ENCODE measurements at regions not wholly inside any gene's neighbourhood (a gene's known extent, or its start where the extent isn't known, plus 50 kb on each side); places are given as distances from the start of the nearest gene placed in this dataset.
A peak's percentile ranks its signal among the peaks of the same experiment; 100 is the strongest.

- H3K4me1 ChIP-seq (ENCODE audit: insufficient read depth) = peaks cover 14% of the 10 kb centered on the region; the same call in 1 of the 2 replicates
- H3K4me2 ChIP-seq (ENCODE audit: unreplicated experiment) = no peak overlapping the region
- H2AFZ ChIP-seq = no peak overlapping the region
- H3K9ac ChIP-seq = no peak overlapping the region
- H3K27me3 ChIP-seq (replicated peaks; ENCODE audit: insufficient read depth) = no peaks in the 10 kb centered on the region
- DNase-seq = peak; percentile 74
- H3K27ac ChIP-seq = no peak overlapping the region
- in situ Hi-C loops (cut with MboI) = no loop called here
- H3K9me2 ChIP-seq (ENCODE audit: insufficient read depth) = no peaks in the 10 kb centered on the region
- 36 to 40% methylated on average over 1 of the region's 1 CpG for WGBS, 2 experiments (ENCODE audit: low coverage in 1 of 2, low lambda C conversion rate in 2 of 2, missing lambda C conversion rate in 2 of 2)
- no peak overlapping the region for H3K4me3 ChIP-seq
- H3K79me2 ChIP-seq (ENCODE audit: insufficient read depth) = no peaks in the 10 kb centered on the region
- 0 out of 2 replicates have a peak, but pooled peaks cover 5% of the 10 kb centered on the region for H3F3A ChIP-seq (ENCODE audit: insufficient read depth)
- H4K20me1 ChIP-seq (ENCODE audit: insufficient read depth) = no peaks in the 10 kb centered on the region
- H3K9me3 ChIP-seq (ENCODE audit: low read depth) = no peaks in the 10 kb centered on the region
- no peaks in the 10 kb centered on the region for H3K36me3 ChIP-seq (ENCODE audit: low read depth)
- no peak for TF ChIP-seq EZH2phosphoT487 (IDR thresholded peaks at IDR 0.05; ENCODE audit: insufficient read depth, low read depth)
- no peak for TF ChIP-seq EZH2 (IDR thresholded peaks at IDR 0.05; ENCODE audit: insufficient read depth, poor library complexity, severe bottlenecking)
These were observed 690.3 kb downstream of the MECOM start for GRCh38 chr3:168973206-168973605.

GRCh38 chr3:168968609-168969008 is 694.9 kb downstream of the MECOM start:
- no peaks in the 10 kb centered on the region for H3K27me3 ChIP-seq (replicated peaks; ENCODE audit: insufficient read depth)
- H3K9ac ChIP-seq = no peak overlapping the region
- no peaks in the 10 kb centered on the region for H3K9me2 ChIP-seq (ENCODE audit: insufficient read depth)
- DNase-seq = peak; percentile 21
- H3K79me2 ChIP-seq (ENCODE audit: insufficient read depth) = no peaks in the 10 kb centered on the region
- WGBS, 2 experiments (ENCODE audit: low coverage in 1 of 2, low lambda C conversion rate in 2 of 2, missing lambda C conversion rate in 2 of 2) = 69 to 77% methylated on average over 3 of the region's 3 CpGs
- no peak overlapping the region for H3K4me3 ChIP-seq
- in situ Hi-C loops (cut with MboI) = no loop called here
- TF ChIP-seq EZH2phosphoT487 (IDR thresholded peaks at IDR 0.05; ENCODE audit: insufficient read depth, low read depth) (no peak), EZH2 (IDR thresholded peaks at IDR 0.05; ENCODE audit: insufficient read depth, poor library complexity, severe bottlenecking) (no peak)
- no peaks in the 10 kb centered on the region for H3K36me3 ChIP-seq (ENCODE audit: low read depth)
- peak overlapping the region; percentile 50 for H2AFZ ChIP-seq
- no peak overlapping the region for H3K4me2 ChIP-seq (ENCODE audit: unreplicated experiment)
- H3K9me3 ChIP-seq (ENCODE audit: low read depth) = no peaks in the 10 kb centered on the region
- H3K4me1 ChIP-seq (ENCODE audit: insufficient read depth) = peaks cover 5% of the 10 kb centered on the region; the same call in 1 of the 2 replicates
- no peak overlapping the region for H3K27ac ChIP-seq
- H3F3A ChIP-seq (ENCODE audit: insufficient read depth) = no peaks in the 10 kb centered on the region
- H4K20me1 ChIP-seq (ENCODE audit: insufficient read depth) = no peaks in the 10 kb centered on the region

- in situ Hi-C loops (cut with MboI) = no loop called here
- no peak overlapping the region for H3K4me2 ChIP-seq (ENCODE audit: unreplicated experiment)
These were observed 698.8 kb downstream of the MECOM start for GRCh38 chr3:168964736-168965135.

GRCh38 chr3:168961271-168961670 is 702.2 kb downstream of the MECOM start:
- in situ Hi-C loops (cut with MboI) = no loop called here

More at GRCh38 chr3:168964736-168965135, 698.8 kb downstream of the MECOM start:
- WGBS, 2 experiments (ENCODE audit: low coverage in 1 of 2, low lambda C conversion rate in 2 of 2, missing lambda C conversion rate in 2 of 2) = 86% methylated on average over 9 of the region's 9 CpGs
- H4K20me1 ChIP-seq (ENCODE audit: insufficient read depth) = no peaks in the 10 kb centered on the region
- no peaks in the 10 kb centered on the region for H3K36me3 ChIP-seq (ENCODE audit: low read depth)
- H3K4me3 ChIP-seq = no peak overlapping the region
- peaks cover 5% of the 10 kb centered on the region; the same call in 1 of the 2 replicates for H3K4me1 ChIP-seq (ENCODE audit: insufficient read depth)
- H2AFZ ChIP-seq = no peak overlapping the region
- no peak for TF ChIP-seq EZH2 (IDR thresholded peaks at IDR 0.05; ENCODE audit: insufficient read depth, poor library complexity, severe bottlenecking)
- TF ChIP-seq EZH2phosphoT487 (IDR thresholded peaks at IDR 0.05; ENCODE audit: insufficient read depth, low read depth) = no peak
- no peaks in the 10 kb centered on the region for H3F3A ChIP-seq (ENCODE audit: insufficient read depth)
- H3K27ac ChIP-seq = no peak overlapping the region
- H3K9me3 ChIP-seq (ENCODE audit: low read depth) = no peaks in the 10 kb centered on the region
- H3K9me2 ChIP-seq (ENCODE audit: insufficient read depth) = no peaks in the 10 kb centered on the region
- no peak for DNase-seq
- no peaks in the 10 kb centered on the region for H3K27me3 ChIP-seq (replicated peaks; ENCODE audit: insufficient read depth)
- no peak overlapping the region for H3K9ac ChIP-seq
- no peaks in the 10 kb centered on the region for H3K79me2 ChIP-seq (ENCODE audit: insufficient read depth)

GRCh38 chr3:168959731-168960130 is 703.8 kb downstream of the MECOM start:
- in situ Hi-C loops (cut with MboI) = no loop called here
- no peak for TF ChIP-seq EZH2phosphoT487 (IDR thresholded peaks at IDR 0.05; ENCODE audit: insufficient read depth, low read depth)
- TF ChIP-seq EZH2 (IDR thresholded peaks at IDR 0.05; ENCODE audit: insufficient read depth, poor library complexity, severe bottlenecking) = no peak
- H3K27me3 ChIP-seq (replicated peaks; ENCODE audit: insufficient read depth) = no peaks in the 10 kb centered on the region
- H3K4me2 ChIP-seq (ENCODE audit: unreplicated experiment) = no peak overlapping the region
- no peak overlapping the region for H3K27ac ChIP-seq
- H3F3A ChIP-seq (ENCODE audit: insufficient read depth) = no peaks in the 10 kb centered on the region
- H4K20me1 ChIP-seq (ENCODE audit: insufficient read depth) = no peaks in the 10 kb centered on the region
- H3K4me1 ChIP-seq (ENCODE audit: insufficient read depth) = no peaks in the 10 kb centered on the region
- H3K4me3 ChIP-seq = no peak overlapping the region
- H3K79me2 ChIP-seq (ENCODE audit: insufficient read depth) = no peaks in the 10 kb centered on the region
- no peak for DNase-seq
- 83 to 87% methylated on average over 3 of the region's 3 CpGs for WGBS, 2 experiments (ENCODE audit: low coverage in 1 of 2, low lambda C conversion rate in 2 of 2, missing lambda C conversion rate in 2 of 2)
- no peak overlapping the region for H2AFZ ChIP-seq
- H3K9me3 ChIP-seq (ENCODE audit: low read depth) = no peaks in the 10 kb centered on the region
- no peaks in the 10 kb centered on the region for H3K36me3 ChIP-seq (ENCODE audit: low read depth)
- H3K9ac ChIP-seq = no peak overlapping the region
- no peaks in the 10 kb centered on the region for H3K9me2 ChIP-seq (ENCODE audit: insufficient read depth)

More at GRCh38 chr3:168961271-168961670, 702.2 kb downstream of the MECOM start:
- WGBS, 2 experiments (ENCODE audit: low coverage in 1 of 2, low lambda C conversion rate in 2 of 2, missing lambda C conversion rate in 2 of 2) = 48 to 65% methylated on average over 2 of the region's 2 CpGs
- Histone ChIP-seq H3K79me2 (ENCODE audit: insufficient read depth) (no peaks in the 10 kb centered on the region), H3K4me3 (no peak overlapping the region), H2AFZ (no peak overlapping the region), H3K4me1 (ENCODE audit: insufficient read depth) (no peaks in the 10 kb centered on the region), H3K4me2 (ENCODE audit: unreplicated experiment) (no peak overlapping the region), H4K20me1 (ENCODE audit: insufficient read depth) (no peaks in the 10 kb centered on the region), H3K27me3 (replicated peaks; ENCODE audit: insufficient read depth) (no peaks in the 10 kb centered on the region), H3K27ac (no peak overlapping the region), H3K9ac (no peak overlapping the region), H3K9me2 (ENCODE audit: insufficient read depth) (no peaks in the 10 kb centered on the region), H3F3A (ENCODE audit: insufficient read depth) (no peaks in the 10 kb centered on the region), H3K9me3 (ENCODE audit: low read depth) (no peaks in the 10 kb centered on the region), H3K36me3 (ENCODE audit: low read depth) (no peaks in the 10 kb centered on the region)
- no peak for DNase-seq
- TF ChIP-seq EZH2phosphoT487 (IDR thresholded peaks at IDR 0.05; ENCODE audit: insufficient read depth, low read depth) (no peak), EZH2 (IDR thresholded peaks at IDR 0.05; ENCODE audit: insufficient read depth, poor library complexity, severe bottlenecking) (no peak)

Data from GM23248 (cell line).